Renal cortex interstitium (tissue), 11 donors: ENCODE measurements at regions not wholly inside any gene's neighbourhood (a gene's known extent, or its start where the extent isn't known, plus 50 kb on each side); places are given as distances from the start of the nearest gene placed in this dataset.

Source experiments
- DNase-seq, 11 donors: peaks; one replicate each; pipeline ENCODE4 v3.0.0-alpha.2; 2013; ENCODE audit warnings: low read depth in 9 of 11, low spot score in 4 of 11; ENCODE audit errors: extremely low read depth in 1 of 11

DNA sequence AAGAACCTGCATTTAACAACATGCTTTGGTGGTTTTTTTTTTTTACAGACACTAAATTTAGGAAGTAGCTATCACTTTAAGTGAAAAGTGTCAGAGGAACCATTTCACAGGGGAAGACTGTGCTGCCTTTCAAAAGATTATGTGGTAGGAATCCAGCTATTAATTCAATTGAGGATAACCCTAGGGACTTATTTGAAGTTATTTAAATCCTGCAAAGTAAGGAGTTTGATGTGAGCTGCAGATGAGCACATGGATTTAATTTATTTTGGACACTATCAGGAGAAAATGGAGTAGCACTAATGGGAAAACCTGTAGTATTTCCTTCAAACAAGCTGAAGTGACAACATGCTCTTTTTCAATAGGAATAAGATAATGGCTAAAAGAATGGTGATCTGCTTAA, 419.8 kb downstream of the ANKRD7 start:
- no peak for DNase-seq

DNA sequence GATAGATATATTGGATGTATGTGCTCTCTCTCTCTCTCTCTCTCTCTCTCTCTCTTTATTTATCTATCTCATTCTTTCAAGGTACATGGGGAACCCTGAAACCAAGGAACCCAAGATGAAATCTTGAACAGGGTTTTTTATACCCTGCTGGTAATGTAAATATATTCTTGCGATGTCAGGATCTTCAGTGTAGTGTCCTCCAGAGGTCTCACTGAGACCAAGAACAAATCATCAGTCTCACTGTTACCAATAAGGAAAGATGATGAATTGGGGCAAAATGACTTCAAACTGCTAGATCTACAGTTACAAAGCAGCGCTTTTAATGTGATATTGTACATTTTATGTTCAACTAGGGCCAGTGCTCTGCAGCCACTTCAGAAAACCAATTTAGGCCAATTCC, 423.5 kb downstream of the ANKRD7 start:
- DNase-seq: no peak

DNA sequence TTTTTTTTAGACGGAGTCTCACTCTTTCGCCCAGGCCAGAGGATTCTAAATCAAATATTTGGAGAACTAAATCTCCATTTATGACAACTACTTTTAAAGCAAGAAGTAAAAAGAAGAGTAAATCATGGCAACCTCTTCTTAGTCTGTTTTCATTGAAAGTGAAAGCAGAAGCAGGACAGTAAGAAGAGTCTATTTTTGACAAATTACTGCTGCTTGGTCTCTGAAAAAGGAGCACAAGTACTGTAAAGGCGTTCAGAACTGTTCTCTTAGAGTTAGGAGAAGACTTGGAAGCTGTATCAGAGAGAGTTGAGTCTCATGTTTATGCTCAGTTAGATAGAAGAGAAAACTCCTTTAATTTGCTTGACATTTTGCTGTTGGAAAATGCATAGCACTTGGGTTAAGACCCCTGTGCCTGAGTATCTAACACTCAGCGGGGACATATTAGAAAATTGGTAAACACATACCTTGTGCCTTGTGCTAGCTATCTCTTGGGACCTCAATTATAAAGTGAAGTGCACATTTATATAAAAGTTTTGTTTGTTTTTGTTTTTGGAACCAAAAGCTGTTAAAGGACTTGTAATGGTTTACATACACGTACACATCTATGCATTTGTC, 433.0 kb downstream of the ANKRD7 start:
- no peak for DNase-seq

DNA sequence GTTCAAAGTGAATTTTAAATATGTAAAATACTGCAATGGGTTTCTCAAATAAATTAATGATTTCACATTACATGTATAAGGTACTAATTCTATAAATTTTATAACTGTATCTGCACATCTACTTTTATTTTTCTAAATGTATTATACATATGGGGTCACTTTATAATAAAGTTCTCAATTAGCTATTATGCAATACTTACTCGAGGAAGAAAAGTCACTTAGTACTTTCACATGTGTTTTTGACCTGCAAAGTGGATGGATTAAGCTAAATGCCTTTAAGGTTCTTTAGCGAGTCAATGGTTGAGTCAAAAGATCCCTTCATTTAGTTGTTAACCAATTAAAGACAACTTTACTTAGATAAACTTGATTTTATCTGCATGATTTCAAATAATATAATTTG, 437.8 kb downstream of the ANKRD7 start:
- DNase-seq: no peak

DNA sequence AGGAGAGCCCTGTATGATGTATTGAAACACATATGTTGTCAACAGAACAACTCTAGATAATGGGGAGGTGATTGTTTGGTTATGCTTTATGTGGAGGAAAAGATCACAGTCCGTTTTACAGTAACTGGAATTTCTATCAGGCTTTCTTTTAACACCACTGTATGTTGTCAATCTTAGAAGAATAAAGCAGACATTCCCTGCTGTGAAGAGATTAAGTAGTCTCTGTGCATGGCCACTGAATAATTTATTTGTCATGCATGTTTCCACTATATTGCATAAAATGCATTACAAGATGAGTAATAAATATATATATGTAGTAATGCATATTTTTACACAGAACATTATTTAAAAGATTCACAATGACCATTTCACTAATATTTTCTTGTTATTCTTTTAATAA, 440.0 kb downstream of the ANKRD7 start:
- no peak for DNase-seq

DNA sequence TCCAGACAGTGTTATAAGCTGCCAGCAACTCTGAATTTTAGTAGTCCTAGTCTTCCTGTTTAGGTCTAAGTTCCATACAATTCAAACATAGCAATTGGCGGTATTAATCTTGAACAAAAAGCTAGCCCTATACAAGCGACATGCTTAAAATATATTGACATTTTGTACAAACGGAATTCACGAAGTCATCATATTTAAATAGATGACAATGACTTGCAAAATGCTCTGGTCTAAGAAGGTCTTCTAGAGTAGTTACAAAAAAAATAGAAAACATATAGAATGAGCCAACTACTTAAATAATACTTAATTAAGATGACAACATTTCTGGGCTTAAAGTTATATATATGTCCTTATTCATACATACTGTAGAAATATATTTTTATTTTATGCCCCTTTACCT, 446.6 kb downstream of the ANKRD7 start:
- no peak for DNase-seq

DNA sequence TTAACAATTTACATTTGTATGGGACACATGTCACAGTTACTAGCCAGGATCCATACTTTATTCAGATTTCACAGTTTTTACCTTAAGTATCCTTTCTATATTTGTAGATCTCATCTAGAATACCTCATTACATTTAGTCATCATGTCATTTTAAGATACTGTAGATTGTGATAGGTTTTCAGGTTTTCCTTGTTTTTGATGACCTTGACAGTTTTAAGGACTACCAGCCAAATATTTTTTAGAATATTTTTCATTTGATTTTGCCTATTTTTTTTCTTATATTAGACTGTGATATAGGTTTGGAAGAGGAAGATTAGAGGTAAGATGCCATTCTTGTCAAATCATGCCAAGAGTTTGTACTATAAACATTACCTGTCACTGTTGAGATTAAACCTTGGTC, 460.3 kb downstream of the ANKRD7 start:
- DNase-seq: no peak

DNA sequence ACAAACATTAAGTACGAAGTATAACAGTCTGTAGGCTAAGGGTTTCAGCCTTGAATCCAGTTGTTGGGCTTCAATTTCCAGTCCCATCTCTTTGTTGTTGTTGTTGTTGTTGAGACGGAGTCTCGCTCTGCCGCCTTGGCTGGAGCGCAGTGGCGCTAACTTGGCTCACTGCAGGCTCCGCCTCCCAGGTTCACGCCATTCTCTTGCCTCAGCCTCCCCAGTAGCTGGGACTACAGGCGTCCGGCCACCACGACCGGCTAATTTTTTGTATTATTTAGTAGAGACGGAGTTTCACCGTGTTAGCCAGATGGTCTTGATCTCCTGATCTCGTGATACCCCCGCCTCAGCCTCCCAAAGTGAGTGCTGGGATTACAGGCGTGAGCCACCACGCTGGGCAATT, 464.9 kb downstream of the ANKRD7 start:
- no peak for DNase-seq

DNA sequence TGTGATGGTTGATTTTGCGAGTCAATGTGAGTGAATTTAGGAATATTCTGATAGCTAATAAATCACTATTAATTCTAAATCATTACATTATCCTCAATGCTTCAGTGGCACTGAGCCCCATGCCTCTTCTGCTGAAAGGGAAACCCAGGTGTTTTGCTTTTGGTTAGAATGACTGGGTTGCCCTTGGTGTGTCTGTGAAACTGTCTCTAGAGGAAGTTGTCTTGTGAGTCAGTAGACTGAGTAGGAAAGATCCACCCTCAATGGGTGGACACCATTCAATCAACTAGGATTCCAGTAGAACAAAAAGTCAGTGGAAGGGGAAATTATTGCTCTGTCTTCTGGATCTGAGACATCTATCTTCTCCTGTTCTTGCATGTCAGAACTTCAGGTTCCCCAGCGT, 472.4 kb downstream of the ANKRD7 start:
- DNase-seq: no peak

DNA sequence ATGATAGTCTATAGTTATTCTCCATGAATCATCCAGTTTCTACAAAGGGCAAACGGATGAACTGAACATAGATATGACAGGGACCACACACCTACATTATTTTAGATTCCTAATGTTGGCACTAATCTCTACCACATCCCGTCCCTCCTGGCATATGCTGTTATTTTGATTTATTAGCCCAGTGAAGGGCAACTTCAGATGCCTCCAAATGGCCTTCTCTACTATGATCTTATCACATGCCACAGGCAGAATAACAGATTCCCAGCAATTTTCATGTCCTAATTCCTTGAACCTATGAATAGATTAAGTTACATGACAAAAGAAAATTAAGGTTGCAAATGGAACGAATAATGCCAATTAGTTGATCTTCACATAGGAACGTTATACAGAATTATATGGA, 474.7 kb downstream of the ANKRD7 start:
- no peak for DNase-seq

DNA sequence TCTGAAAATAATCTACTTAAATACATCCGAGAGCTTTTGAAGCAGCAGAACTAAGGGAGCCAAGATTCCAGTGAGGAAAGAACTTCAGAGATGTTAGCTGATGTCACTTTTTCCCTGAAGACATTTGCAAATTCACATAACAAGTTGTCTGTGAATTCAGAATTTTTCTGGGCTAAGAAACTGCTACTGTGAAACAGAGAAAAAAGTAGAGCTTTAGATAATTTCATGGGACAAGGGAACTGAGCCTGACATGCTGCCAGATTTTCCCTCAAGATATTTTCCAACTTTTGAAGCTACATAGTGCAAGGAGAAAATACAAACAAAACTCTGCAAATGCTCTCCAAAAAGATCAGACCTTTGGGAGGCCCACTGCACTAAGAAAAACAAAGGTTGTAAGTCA, 484.2 kb downstream of the ANKRD7 start:
- DNase-seq: no peak

DNA sequence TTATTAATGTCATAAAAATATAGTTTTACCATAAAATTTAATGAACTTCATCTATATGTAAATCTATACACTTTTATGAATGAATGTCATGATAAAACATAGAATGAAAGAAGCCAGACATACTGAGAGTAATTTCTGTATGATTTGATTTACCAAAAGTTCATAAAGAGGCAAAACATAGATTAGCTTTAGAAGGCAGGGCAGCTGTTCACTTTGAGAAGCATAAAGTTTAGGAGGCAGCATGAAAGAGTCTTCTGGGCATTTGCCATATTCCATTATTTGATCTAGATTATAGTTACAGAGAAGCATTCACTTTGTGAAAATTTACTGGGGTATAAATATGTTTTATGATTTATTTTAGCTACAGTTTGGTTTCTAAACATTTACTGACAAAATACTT, 487.2 kb downstream of the ANKRD7 start:
- no peak for DNase-seq

DNA sequence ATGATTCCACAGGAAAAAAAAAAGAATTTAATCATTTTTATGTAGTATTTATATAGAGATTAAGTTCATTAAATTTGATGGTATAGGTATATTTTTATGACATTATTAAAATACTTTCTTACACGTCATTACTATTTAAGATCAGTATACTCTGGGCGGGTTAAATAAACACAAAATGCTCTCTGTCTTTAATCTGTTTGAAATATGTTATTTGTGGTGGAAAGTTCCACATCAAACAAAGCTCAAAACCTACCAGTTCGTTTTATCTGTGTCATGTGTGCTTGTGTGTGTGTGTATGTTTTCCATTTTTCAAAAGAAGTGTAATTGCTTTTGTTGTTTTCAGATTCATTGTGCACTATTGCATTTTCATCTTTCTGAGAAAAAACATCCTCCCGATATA, 488.5 kb downstream of the ANKRD7 start:
- no peak for DNase-seq

DNA sequence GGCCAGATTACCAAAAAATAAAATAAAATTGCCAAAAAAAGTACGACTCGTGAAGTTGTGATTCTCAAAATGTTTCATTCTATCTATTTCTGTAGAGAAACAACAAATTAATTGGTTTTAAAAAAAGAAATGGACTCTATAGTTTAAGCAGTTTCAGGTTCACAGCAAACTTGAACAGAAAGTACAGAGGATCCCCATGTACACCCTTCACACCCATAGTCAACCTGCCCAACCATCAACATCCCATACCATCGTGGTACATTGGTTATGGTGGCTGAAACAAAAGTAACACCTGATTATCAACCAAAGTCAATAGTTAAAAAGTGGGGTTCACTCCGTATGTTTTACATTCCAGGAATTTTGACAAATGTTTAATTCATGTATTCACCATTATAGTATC, 496.1 kb downstream of the ANKRD7 start:
- no peak for DNase-seq

DNA sequence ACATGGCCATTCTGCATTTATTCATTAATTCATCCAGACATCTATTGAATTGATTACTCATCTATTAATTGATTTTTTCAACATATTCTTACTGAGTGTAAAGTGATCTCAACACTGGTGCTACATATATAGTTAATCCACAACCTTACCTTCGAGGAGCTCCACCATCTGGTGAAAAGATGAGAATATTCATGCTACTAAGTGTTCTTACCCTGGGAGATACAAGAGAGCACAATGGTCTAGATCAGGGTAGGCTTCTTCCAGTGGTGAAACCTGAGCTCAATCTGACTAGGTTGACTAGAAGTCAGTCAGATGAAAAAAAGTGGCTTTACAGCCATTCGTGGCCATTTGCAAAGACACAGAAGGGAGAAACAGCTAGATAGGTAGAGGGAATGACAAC, 507.4 kb downstream of the ANKRD7 start:
- no peak for DNase-seq

DNA sequence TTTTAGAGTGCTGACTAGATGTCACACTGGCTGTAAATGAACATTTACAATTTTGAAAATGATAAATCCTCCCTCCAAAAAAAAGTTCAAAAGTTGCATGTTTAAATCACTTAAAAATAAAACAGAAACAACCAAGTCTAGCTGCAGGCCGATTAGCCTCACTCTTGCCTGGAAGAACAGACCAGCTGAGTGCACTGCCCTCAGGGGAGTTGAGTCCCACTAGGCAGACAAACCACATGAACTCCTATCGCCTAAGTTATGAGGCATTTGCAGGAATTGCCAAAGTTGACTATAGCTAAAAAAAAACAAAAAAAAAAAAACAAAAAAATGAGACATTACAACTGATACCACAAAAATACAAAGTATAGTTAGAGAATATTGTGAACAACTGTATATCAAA, 510.0 kb downstream of the ANKRD7 start:
- no peak for DNase-seq

DNA sequence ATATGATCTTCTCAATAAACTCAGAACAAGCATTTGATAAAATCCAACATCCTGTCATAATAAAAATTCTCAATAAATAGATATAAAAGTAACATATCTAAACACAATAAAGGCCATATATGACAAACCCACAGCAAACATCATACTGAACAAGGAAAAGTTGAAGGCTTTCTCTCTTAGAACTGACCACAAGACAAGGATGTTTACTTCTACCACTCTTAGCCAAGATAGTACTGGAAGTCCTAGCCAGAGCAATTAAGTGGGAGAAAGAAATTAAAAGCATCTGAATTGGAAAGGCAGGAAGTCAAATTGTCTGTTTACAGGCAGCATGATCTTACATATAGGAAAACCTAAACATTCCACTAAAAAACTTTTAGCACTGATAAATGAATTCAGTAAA, 510.9 kb downstream of the ANKRD7 start:
- no peak for DNase-seq

DNA sequence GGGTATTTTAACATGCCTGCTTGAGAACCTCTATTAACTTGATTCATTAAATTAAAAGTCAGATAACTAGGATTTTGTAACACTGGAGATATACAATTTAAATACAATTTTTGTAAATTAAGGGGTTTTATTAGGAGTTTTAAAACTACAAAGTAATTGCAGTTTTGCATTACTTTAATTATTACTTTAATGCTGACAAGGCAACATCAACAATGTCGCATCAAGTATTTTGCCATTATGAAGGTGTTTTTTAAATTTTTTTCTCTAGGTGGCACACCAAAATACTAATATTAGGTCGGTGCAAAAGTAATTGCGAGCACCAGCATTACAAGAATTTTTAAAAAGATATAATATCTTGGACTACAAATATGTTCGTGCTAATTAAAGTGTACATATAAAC, 513.4 kb downstream of the ANKRD7 start:
- no peak for DNase-seq

DNA sequence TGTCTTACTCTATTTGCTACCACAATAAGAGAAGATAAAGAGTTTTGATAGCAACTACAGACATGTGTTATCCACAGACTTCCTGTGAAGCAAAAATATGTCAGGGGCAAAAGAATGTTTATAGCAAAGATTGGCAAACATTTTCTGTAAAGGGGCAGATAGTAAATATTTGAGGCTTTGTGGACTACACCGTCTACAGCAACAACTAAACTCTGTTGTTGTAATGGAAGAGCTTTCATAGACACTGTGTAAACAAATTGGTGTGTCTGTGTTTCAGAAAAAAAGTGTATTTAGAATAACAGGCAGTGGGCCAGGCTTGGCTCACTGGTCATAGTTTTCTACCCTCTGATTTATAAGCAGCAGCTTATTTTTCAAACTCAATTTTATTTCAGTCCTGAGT, 521.4 kb downstream of the ANKRD7 start:
- DNase-seq: no peak

DNA sequence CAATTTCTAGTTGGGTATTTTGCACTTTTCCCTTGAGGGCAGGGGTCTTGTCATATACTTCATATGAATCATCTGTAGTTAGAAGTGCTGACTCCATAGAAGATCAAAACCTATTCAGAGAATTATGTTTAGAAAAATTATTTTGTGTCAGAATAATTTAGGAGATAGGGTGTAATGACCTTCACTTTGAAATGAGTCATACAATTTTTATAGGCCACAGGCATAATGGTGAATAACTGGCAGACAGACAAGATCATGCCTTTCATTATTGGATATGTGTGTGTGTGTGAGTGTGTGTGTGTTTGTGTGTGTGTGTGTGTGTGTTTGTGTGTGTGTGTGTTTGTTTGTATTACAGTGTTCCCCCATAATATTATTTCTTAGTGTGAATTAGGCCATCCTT, 523.0 kb downstream of the ANKRD7 start:
- DNase-seq: no peak

DNA sequence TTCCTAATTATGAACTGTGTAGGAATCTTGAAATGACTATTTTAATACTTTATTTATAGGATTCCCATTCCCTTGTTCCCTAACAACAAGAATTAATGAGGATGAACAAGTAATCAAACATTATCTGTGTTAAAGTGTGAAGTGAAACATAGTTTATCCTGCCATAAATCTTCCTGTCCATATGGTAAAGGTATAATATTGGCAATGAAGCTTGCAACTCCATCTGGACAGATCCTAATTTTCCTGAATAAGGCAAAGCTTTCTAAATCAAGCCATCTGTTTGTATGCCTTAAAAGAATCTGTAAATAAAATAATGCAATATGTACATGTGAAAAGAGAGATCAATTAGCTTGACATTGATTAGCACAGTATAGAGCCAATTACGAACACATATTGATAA, 529.0 kb downstream of the ANKRD7 start:
- no peak for DNase-seq

DNA sequence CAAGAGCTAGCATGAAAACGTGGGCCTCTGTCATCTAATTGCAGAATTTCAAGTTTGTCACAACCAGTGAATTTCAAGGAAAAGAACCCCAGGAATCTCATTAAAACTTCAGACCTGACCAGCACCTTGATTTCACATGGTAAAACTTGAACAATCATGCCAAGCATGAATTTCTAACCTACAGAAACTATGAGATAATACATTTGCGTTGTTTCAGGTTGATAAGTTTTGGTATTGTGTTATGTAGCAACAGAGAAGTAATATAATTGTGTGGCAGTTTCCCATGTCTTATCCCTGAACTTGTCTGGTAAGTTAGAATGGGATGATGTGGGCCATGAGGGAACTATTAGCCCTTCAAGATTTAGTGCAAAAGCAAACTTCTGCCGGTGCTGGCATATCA, 530.1 kb downstream of the ANKRD7 start:
- DNase-seq: no peak
